Epithelial cell of esophagus (primary cell): ENCODE measurements at regions not wholly inside any gene's neighbourhood (a gene's known extent, or its start where the extent isn't known, plus 50 kb on each side); places are given as distances from the start of the nearest gene placed in this dataset.
"Not testable (repeated sequence)": the region's sequence is repeated elsewhere in the genome, so short reads cannot be mapped to it uniquely, and the experiment has no call there.

Experiments
- DNase-seq: peaks from one replicate; pipeline ENCODE4 v3.0.0; 2010; ENCODE audit warnings: low read depth
- H3K4me3 ChIP-seq: 2 replicates; pipeline ENCODE4 v1.5.1; 2011; ENCODE audit warnings: mild to moderate bottlenecking, low read length, control low read depth
- TF ChIP-seq, protein P1 (sequence below): IDR thresholded peaks from 2 replicates; pipeline ENCODE4 v1.5.1; 2011; ENCODE audit warnings: low read depth, mild to moderate bottlenecking, low read length, control low read depth, inconsistent platforms; ENCODE audit not compliant: insufficient read depth; ENCODE audit errors: missing control alignments

DNA sequence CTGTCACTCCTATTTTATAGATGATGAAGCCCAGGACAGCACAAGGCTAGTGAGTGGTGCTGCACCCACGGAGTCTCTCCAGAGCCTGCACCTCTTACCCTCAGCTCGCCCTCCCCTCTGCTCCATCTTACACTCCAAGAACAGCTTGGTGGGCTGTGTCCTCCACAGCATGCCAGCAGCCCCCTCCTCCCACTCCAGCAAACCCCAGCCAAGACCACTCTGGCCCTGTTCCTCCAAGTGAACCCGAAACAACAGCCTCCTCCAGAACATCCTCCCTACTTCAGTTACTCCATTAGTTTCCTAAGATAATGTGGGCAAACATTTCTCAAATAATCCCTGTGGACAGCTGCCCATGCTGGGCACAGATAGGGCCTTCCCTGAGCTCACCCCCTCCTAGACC, 62.7 kb upstream of the KLF7 start:
- no peak for DNase-seq
- H3K4me3 ChIP-seq, result no peak overlapping the region
- TF ChIP-seq, protein P1, sequence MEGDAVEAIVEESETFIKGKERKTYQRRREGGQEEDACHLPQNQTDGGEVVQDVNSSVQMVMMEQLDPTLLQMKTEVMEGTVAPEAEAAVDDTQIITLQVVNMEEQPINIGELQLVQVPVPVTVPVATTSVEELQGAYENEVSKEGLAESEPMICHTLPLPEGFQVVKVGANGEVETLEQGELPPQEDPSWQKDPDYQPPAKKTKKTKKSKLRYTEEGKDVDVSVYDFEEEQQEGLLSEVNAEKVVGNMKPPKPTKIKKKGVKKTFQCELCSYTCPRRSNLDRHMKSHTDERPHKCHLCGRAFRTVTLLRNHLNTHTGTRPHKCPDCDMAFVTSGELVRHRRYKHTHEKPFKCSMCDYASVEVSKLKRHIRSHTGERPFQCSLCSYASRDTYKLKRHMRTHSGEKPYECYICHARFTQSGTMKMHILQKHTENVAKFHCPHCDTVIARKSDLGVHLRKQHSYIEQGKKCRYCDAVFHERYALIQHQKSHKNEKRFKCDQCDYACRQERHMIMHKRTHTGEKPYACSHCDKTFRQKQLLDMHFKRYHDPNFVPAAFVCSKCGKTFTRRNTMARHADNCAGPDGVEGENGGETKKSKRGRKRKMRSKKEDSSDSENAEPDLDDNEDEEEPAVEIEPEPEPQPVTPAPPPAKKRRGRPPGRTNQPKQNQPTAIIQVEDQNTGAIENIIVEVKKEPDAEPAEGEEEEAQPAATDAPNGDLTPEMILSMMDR, result no peak

DNA sequence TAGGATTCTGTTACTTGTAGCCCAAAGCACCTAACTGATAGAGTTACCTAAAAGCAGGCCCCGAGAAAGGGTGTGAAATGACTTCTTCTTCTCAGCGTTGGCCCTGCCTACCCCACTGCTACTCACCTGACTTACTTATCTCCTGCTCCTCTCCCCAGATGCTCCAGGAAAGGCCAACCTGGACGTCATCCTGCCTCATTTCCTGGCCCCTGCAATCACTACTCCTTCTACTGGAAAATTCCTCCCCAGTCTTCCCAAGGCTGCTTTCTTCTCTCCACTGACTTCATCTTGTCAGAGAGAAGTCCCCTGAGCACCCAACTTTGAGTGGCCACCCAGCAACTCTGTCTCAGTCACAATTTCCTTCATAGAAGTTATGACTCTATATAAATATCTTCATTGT, 63.4 kb upstream of the KLF7 start:
- TF ChIP-seq, protein P1, result no peak
- H3K4me3 ChIP-seq, result no peak overlapping the region
- no peak for DNase-seq

DNA sequence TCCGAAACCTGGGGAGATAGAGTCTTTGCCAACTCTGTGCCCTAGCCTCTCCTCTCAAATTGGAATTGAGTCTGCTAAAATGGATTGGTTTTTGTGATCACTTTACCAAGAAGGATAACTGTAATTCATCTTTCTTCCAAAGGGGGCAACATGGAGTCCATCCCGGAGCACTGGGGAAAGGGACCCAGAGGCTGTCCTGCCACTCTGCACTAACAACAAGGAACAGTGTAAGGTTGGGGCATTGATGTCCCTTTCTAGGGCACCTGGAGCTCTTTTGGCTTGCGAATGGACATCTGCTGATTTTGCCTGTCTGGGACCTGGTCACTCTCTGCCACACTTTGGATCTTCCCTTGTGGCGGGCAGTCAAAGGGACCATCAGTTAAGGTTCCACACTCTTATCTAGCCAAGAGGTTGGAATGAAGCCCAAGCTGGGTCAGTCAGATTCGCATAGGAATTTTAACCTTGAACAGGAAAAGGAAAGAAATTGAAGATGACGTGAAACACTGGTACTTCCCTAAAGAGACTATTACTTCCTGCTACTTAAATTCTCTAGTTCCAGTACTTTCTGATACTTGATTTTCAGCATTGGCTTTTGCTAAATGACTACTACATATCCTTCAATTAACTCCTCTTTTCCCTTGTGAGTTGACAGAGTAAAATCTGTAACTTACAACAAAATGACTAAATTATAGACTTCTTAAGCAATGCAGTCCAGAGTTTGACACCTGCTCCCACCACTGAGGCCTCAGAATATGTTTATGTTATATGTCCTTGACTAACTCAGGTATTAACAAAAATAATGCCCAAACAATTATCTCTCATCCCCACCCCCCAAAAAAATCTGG, 64.7 kb upstream of the KLF7 start:
- H3K4me3 ChIP-seq, result no peak overlapping the region
- DNase-seq, result peak; percentile 41
- TF ChIP-seq, protein P1, result peak; percentile 56

DNA sequence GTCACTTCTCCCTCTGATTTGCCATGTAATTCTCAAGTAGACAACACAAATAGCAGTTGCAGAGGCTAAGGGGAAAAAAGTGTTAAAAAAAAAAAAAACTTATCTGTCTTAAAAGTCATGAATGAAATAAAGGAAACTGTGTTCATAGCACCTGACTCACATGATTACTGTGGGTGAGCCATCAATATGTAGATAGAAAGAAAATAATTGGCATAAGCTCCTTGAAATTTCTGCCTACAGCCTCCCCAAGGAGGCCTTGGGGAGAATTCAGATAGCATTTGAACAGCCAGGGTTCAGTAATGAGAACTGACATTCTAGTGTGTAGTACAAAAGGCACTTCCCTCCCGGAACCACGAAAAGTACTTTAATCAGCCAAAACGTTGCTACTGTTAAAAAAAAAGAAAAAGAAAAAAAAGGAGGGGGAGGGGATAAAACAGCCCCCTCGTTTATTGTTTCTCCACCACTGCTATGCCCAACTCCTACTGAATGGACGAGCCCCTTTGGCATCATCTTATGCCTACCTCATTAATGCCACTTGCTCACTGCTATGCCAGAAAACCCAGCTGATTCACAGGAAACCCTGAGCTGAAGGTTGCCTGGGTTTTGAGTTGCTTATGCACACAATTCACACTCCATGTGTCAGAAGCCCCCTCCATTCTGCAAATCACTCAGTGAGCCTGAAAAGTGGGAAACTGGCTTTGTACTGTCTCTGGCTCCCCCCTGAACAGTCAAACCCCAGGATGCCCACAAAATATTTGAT, 65.5 kb upstream of the KLF7 start:
- no peak overlapping the region for H3K4me3 ChIP-seq
- TF ChIP-seq, protein P1, result no peak
- peak; percentile 53 for DNase-seq

DNA sequence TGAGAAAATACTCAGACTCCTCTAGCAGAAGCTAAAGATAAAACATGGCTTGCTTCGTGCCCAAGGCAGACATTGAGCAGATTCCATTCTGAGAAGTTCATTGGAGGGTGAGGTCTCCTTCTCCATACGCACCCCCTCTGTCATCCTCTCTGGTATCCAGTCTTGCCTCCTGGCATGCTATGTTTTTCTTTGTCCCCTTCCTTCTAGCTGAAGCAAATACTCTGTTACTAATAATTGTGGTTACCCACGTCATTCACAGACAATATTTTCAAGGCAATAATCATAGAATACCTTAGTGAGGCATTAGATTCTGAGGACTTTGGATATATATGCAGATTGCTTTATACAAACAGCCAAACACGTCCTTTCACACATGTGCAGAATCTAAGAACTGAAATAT, 66.2 kb upstream of the KLF7 start:
- no peak overlapping the region for H3K4me3 ChIP-seq
- TF ChIP-seq, protein P1, result no peak
- peak; percentile 49 for DNase-seq

DNA sequence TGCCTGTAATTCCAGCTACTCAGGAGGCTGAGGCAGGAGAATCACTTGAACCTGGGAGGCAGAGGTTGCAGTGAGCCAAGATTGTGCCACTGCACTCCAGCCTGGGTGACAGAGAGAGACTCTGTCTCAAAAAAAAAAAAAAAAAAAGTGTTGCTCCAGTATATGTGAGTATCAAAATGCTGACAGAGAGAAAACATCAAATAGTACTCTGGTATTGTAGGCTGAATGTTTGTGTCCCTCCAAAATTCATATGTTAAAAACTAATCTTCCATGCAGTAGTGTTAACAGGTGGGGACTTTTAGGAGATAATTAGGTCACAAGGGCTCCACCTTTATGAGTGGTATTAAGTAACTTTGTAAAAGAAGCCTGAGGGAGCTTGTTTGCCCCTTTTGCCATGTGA, 67.4 kb upstream of the KLF7 start:
- not testable (repeated sequence) for DNase-seq, H3K4me3 ChIP-seq

DNA sequence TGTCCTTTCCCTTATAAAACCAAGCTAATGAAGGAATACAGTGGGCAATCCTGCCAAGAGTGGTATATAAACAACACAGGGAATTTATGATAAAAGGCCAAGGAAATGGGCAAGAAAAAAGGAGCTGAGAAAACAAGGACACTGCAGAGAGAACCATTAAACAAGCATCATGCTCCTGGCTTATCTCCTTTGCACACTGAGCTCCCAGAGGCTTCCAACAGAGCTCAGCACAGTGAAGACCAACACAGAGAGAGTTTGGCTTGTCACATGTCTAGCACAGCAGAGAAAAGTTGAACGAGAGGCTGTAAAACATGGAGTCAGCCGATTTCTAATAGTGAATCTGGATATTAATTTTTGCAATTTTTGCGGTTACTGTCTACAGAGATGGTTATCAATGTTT, 68.0 kb upstream of the KLF7 start:
- DNase-seq, result no peak
- no peak overlapping the region for H3K4me3 ChIP-seq
- TF ChIP-seq, protein P1, result no peak
